ENCODE measurements at regions not wholly inside any gene's neighbourhood (a gene's known extent, or its start where the extent isn't known, plus 50 kb on each side); places are given as distances from the start of the nearest gene placed in this dataset.

DNA sequence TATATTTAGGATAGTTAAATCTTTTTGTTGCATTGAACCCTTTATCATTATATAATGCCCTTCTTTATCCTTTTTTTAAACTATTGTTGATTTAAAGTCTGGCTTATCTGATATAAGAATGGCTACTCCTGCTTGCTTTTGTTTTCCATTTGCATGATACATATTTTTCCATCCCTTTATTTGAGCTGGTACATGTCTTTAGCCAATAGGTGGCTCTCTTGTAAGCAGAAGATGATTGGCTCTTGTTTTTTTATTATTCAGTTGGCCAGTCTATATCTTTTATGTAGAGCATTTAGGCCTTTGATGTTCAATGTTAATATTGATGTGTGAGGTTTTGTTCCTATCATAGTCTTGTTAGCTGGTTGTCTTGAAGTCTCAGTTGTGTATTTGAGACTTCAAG lies 99.5 kb upstream of the MCTP2 start:
- TF ChIP-seq SIN3A (IDR thresholded peaks at IDR 0.05; ENCODE audit: borderline replicate concordance, insufficient read depth, low read length) = no peak
- TF ChIP-seq, protein P1, sequence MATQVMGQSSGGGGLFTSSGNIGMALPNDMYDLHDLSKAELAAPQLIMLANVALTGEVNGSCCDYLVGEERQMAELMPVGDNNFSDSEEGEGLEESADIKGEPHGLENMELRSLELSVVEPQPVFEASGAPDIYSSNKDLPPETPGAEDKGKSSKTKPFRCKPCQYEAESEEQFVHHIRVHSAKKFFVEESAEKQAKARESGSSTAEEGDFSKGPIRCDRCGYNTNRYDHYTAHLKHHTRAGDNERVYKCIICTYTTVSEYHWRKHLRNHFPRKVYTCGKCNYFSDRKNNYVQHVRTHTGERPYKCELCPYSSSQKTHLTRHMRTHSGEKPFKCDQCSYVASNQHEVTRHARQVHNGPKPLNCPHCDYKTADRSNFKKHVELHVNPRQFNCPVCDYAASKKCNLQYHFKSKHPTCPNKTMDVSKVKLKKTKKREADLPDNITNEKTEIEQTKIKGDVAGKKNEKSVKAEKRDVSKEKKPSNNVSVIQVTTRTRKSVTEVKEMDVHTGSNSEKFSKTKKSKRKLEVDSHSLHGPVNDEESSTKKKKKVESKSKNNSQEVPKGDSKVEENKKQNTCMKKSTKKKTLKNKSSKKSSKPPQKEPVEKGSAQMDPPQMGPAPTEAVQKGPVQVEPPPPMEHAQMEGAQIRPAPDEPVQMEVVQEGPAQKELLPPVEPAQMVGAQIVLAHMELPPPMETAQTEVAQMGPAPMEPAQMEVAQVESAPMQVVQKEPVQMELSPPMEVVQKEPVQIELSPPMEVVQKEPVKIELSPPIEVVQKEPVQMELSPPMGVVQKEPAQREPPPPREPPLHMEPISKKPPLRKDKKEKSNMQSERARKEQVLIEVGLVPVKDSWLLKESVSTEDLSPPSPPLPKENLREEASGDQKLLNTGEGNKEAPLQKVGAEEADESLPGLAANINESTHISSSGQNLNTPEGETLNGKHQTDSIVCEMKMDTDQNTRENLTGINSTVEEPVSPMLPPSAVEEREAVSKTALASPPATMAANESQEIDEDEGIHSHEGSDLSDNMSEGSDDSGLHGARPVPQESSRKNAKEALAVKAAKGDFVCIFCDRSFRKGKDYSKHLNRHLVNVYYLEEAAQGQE (IDR thresholded peaks at IDR 0.05; ENCODE audit: insufficient read depth in 1 of 2, low read depth in 2 of 2, low read length in 2 of 2) = no peak
- no peak for TF ChIP-seq FOXP2 (optimal IDR thresholded peaks at IDR 0.05; ENCODE audit: borderline replicate concordance, extremely low read depth, extremely low read length, insufficient read depth)
- no peak for TF ChIP-seq POLR2AphosphoS5 (IDR thresholded peaks at IDR 0.05; ENCODE audit: low read depth, low read length)
- no peak for TF ChIP-seq TAF1 (IDR thresholded peaks at IDR 0.05; ENCODE audit: borderline replicate concordance, insufficient read depth, low read length)

DNA sequence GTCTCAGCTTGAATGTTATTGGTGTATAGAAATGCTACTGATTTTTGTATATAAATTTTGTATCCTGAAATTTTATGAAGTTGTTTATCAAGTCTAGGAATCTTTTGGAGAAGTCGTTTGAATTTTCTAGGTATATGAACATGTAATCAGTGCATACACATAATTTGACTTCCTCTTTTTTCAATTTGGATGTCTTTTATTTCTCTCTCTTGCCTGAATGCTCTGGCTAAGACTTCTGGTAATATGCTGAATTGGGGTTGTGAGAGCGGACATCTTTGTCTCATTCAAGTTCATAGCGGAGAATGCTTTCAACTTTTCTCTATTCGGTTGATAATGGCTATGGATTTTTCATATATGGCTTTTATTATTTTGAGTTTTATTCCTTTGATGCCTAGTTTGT lies 100.9 kb upstream of the MCTP2 start:
- TF ChIP-seq, protein P1 (IDR thresholded peaks at IDR 0.05; ENCODE audit: insufficient read depth in 1 of 2, low read depth in 2 of 2, low read length in 2 of 2) = no peak
- no peak for TF ChIP-seq FOXP2 (optimal IDR thresholded peaks at IDR 0.05; ENCODE audit: borderline replicate concordance, extremely low read depth, extremely low read length, insufficient read depth)
- no peak for TF ChIP-seq SIN3A (IDR thresholded peaks at IDR 0.05; ENCODE audit: borderline replicate concordance, insufficient read depth, low read length)
- TF ChIP-seq TAF1 (IDR thresholded peaks at IDR 0.05; ENCODE audit: borderline replicate concordance, insufficient read depth, low read length) = no peak
- no peak for TF ChIP-seq POLR2AphosphoS5 (IDR thresholded peaks at IDR 0.05; ENCODE audit: low read depth, low read length)

GRCh38 chr15:94127006-94127405 lies 104.4 kb upstream of the MCTP2 start:
- TF ChIP-seq, protein P1 (IDR thresholded peaks at IDR 0.05; ENCODE audit: insufficient read depth in 1 of 2, low read depth in 2 of 2, low read length in 2 of 2) = no peak
- TF ChIP-seq TAF1 (IDR thresholded peaks at IDR 0.05; ENCODE audit: borderline replicate concordance, insufficient read depth, low read length) (no peak), FOXP2 (optimal IDR thresholded peaks at IDR 0.05; ENCODE audit: borderline replicate concordance, extremely low read depth, extremely low read length, insufficient read depth) (no peak), POLR2AphosphoS5 (IDR thresholded peaks at IDR 0.05; ENCODE audit: low read depth, low read length) (no peak), SIN3A (IDR thresholded peaks at IDR 0.05; ENCODE audit: borderline replicate concordance, insufficient read depth, low read length) (no peak)

- no peak for TF ChIP-seq TAF1 (IDR thresholded peaks at IDR 0.05; ENCODE audit: borderline replicate concordance, insufficient read depth, low read length)
- no peak for TF ChIP-seq FOXP2 (optimal IDR thresholded peaks at IDR 0.05; ENCODE audit: borderline replicate concordance, extremely low read depth, extremely low read length, insufficient read depth)
- TF ChIP-seq SIN3A (IDR thresholded peaks at IDR 0.05; ENCODE audit: borderline replicate concordance, insufficient read depth, low read length) = no peak
- no peak for TF ChIP-seq POLR2AphosphoS5 (IDR thresholded peaks at IDR 0.05; ENCODE audit: low read depth, low read length)
- TF ChIP-seq, protein P1 (IDR thresholded peaks at IDR 0.05; ENCODE audit: insufficient read depth in 1 of 2, low read depth in 2 of 2, low read length in 2 of 2) = no peak
These were observed 105.7 kb upstream of the MCTP2 start for GRCh38 chr15:94125698-94126097.

- TF ChIP-seq POLR2AphosphoS5 (IDR thresholded peaks at IDR 0.05; ENCODE audit: low read depth, low read length) = no peak
- TF ChIP-seq FOXP2 (optimal IDR thresholded peaks at IDR 0.05; ENCODE audit: borderline replicate concordance, extremely low read depth, extremely low read length, insufficient read depth) = no peak
- TF ChIP-seq, protein P1 (IDR thresholded peaks at IDR 0.05; ENCODE audit: insufficient read depth in 1 of 2, low read depth in 2 of 2, low read length in 2 of 2) = no peak
- TF ChIP-seq TAF1 (IDR thresholded peaks at IDR 0.05; ENCODE audit: borderline replicate concordance, insufficient read depth, low read length) = no peak
- TF ChIP-seq SIN3A (IDR thresholded peaks at IDR 0.05; ENCODE audit: borderline replicate concordance, insufficient read depth, low read length) = no peak
These were observed 106.2 kb upstream of the MCTP2 start for GRCh38 chr15:94125156-94125555.

Data from PFSK-1 (cell line).